HL-60 (cell line): ENCODE measurements at regions not wholly inside any gene's neighbourhood (a gene's known extent, or its start where the extent isn't known, plus 50 kb on each side); places are given as distances from the start of the nearest gene placed in this dataset.

Experiments used
- POLR2AphosphoS5 ChIP-seq: IDR thresholded peaks from 2 replicates; pipeline ENCODE4 v1.6.1; 2012; ENCODE audit warnings: low read depth
- TF ChIP-seq, protein P1 (sequence below): IDR thresholded peaks from one replicate; pipeline ENCODE4 v1.5.1; 2011; ENCODE audit warnings: low read length, control low read depth, inconsistent platforms; ENCODE audit not compliant: insufficient read depth

DNA sequence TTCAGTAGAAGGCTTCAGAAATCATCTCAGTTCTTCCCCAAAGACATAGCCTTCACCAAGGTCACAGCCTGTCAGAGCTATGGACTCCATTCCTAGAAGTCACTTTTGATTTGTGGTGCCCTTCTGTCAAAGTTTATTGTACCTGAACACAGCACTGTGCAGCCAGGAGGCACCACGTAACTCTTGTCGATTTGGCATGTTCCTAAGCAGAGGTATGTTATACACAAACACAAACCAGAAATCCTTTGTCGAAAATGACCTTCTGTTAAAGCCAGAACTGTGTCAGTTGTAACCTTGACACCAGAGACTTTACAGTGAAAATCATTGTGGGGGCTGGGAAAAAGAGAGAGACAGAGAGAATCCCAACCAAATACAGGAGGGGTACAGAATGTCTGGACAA is 62.6 kb upstream of the SGPP2 start:
- TF ChIP-seq POLR2AphosphoS5: no peak
- TF ChIP-seq, protein P1, sequence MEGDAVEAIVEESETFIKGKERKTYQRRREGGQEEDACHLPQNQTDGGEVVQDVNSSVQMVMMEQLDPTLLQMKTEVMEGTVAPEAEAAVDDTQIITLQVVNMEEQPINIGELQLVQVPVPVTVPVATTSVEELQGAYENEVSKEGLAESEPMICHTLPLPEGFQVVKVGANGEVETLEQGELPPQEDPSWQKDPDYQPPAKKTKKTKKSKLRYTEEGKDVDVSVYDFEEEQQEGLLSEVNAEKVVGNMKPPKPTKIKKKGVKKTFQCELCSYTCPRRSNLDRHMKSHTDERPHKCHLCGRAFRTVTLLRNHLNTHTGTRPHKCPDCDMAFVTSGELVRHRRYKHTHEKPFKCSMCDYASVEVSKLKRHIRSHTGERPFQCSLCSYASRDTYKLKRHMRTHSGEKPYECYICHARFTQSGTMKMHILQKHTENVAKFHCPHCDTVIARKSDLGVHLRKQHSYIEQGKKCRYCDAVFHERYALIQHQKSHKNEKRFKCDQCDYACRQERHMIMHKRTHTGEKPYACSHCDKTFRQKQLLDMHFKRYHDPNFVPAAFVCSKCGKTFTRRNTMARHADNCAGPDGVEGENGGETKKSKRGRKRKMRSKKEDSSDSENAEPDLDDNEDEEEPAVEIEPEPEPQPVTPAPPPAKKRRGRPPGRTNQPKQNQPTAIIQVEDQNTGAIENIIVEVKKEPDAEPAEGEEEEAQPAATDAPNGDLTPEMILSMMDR: no peak
